BJ (cell line): ENCODE measurements at regions not wholly inside any gene's neighbourhood (a gene's known extent, or its start where the extent isn't known, plus 50 kb on each side); places are given as distances from the start of the nearest gene placed in this dataset.

ENCODE experiments used
- CTCF ChIA-PET: fragments of 350-600 bp; formaldehyde crosslinking; extraction: SDS; loops from one replicate; lab custom pipeline; 2021; ENCODE audit warnings: antibody characterized with exemption, inconsistent platforms; lab: Yijun Ruan, JAX
- POLR2A ChIA-PET: fragments of 300-600 bp; sonication (Branson Sonifier 250); formaldehyde crosslinking; extraction: SDS; loops from one replicate; lab custom pipeline; 2021; ENCODE audit warnings: antibody characterized with exemption; lab: Charles Lee
- DNase-seq: peaks from one replicate; pipeline ENCODE4 v3.0.0-alpha.2; 2011; ENCODE audit warnings: low read depth
- H3K27me3 ChIP-seq: 2 replicates; pipeline ENCODE4 v1.6.0; 2011; ENCODE audit warnings: low read length; ENCODE audit not compliant: control insufficient read depth, insufficient read depth
- H3K36me3 ChIP-seq: 2 replicates; pipeline ENCODE4 v1.5.1; 2011; ENCODE audit warnings: low read length; ENCODE audit not compliant: control insufficient read depth, insufficient read depth
- H3K4me3 ChIP-seq: 2 replicates; pipeline ENCODE4 v1.5.1; 2011; ENCODE audit warnings: low read depth, mild to moderate bottlenecking, control low read depth, low read length
- CTCF ChIP-seq: IDR thresholded peaks from 2 replicates; pipeline ENCODE4 v1.5.1; 2011; ENCODE audit warnings: low read depth, mild to moderate bottlenecking, control low read depth, inconsistent platforms, low read length, moderate library complexity; ENCODE audit not compliant: insufficient read depth

GRCh38 chr15:36390491-36390890 lies 188.9 kb upstream of the CDIN1 start:
- TF ChIP-seq CTCF: no peak
- ChIA-PET POLR2A (no interaction called here), CTCF (interaction anchor here (1.2 kb wide), 1 partner anchor 8 kb away, joined by 3 read pairs; no protein-coding TSS in a partner anchor)
- H3K27me3 ChIP-seq: no peaks in the 10 kb centered on the region
- no peak overlapping the region for H3K4me3 ChIP-seq
- H3K36me3 ChIP-seq: no peaks in the 10 kb centered on the region
- no peak for DNase-seq

GRCh38 chr15:36392676-36393266 lies 186.7 kb upstream of the CDIN1 start:
- no peaks in the 10 kb centered on the region for H3K27me3 ChIP-seq
- no peak for DNase-seq
- no peaks in the 10 kb centered on the region for H3K36me3 ChIP-seq
- TF ChIP-seq CTCF: no peak
- H3K4me3 ChIP-seq: no peak overlapping the region
- POLR2A ChIA-PET: no interaction called here
- CTCF ChIA-PET: interaction anchor here (0.8 kb wide), 1 partner anchor 21 kb away, joined by 4 read pairs; no protein-coding TSS in a partner anchor

GRCh38 chr15:36398212-36398611 lies 181.2 kb upstream of the CDIN1 start:
- Histone ChIP-seq H3K36me3 (no peaks in the 10 kb centered on the region), H3K27me3 (no peaks in the 10 kb centered on the region), H3K4me3 (no peak overlapping the region)
- DNase-seq: no peak
- CTCF ChIA-PET: interaction anchor here (0.5 kb wide), 1 partner anchor 647 kb away, joined by 3 read pairs; no protein-coding TSS in a partner anchor
- TF ChIP-seq CTCF: no peak
- POLR2A ChIA-PET: no interaction called here

GRCh38 chr15:36399276-36399675 lies 180.2 kb upstream of the CDIN1 start:
- no peaks in the 10 kb centered on the region for H3K27me3 ChIP-seq
- ChIA-PET CTCF (interaction anchor here (0.6 kb wide), 1 partner anchor 9 kb away, joined by 3 read pairs; no protein-coding TSS in a partner anchor), POLR2A (no interaction called here)
- no peak for DNase-seq
- TF ChIP-seq CTCF: no peak
- H3K36me3 ChIP-seq: no peaks in the 10 kb centered on the region
- no peak overlapping the region for H3K4me3 ChIP-seq

GRCh38 chr15:36400936-36401585 lies 178.4 kb upstream of the CDIN1 start:
- no peak for TF ChIP-seq CTCF
- POLR2A ChIA-PET: no interaction called here
- CTCF ChIA-PET: no interaction called here

More at GRCh38 chr15:36400936-36401585, 178.4 kb upstream of the CDIN1 start:
- H3K36me3 ChIP-seq: no peaks in the 10 kb centered on the region
- DNase-seq: no peak
- no peaks in the 10 kb centered on the region for H3K27me3 ChIP-seq
- H3K4me3 ChIP-seq: no peak overlapping the region
